Bronchial epithelial cell (primary cell): ENCODE measurements at regions not wholly inside any gene's neighbourhood (a gene's known extent, or its start where the extent isn't known, plus 50 kb on each side); places are given as distances from the start of the nearest gene placed in this dataset.
A peak's percentile ranks its signal among the peaks of the same experiment; 100 is the strongest.

Experiments used
- DNase-seq: peaks from one replicate; pipeline ENCODE4 v3.0.0-alpha.2; 2010; ENCODE audit warnings: low read depth
- FAIRE-seq: peaks from 2 replicates; lab custom pipeline; 2011; peaks lifted over from hg19 to GRCh38; lab: Jason Lieb, UNC
- H3K27me3 ChIP-seq: 2 replicates; pipeline ENCODE4 v1.5.1; 2011; ENCODE audit warnings: low read length; ENCODE audit not compliant: control insufficient read depth, insufficient read depth
- H3K36me3 ChIP-seq: 2 replicates; pipeline ENCODE4 v1.5.1; 2011; ENCODE audit warnings: low read length; ENCODE audit not compliant: control insufficient read depth, insufficient read depth
- H3K4me3 ChIP-seq: 2 replicates; pipeline ENCODE4 v1.5.1; 2011; ENCODE audit warnings: mild to moderate bottlenecking, low read depth, low read length, control low read depth
- TF ChIP-seq, protein P1 (sequence below): IDR thresholded peaks from 2 replicates; pipeline ENCODE4 v1.5.1; 2011; ENCODE audit warnings: mild to moderate bottlenecking, moderate library complexity, low read length, control low read depth, inconsistent platforms; ENCODE audit not compliant: insufficient read depth, severe bottlenecking

DNA sequence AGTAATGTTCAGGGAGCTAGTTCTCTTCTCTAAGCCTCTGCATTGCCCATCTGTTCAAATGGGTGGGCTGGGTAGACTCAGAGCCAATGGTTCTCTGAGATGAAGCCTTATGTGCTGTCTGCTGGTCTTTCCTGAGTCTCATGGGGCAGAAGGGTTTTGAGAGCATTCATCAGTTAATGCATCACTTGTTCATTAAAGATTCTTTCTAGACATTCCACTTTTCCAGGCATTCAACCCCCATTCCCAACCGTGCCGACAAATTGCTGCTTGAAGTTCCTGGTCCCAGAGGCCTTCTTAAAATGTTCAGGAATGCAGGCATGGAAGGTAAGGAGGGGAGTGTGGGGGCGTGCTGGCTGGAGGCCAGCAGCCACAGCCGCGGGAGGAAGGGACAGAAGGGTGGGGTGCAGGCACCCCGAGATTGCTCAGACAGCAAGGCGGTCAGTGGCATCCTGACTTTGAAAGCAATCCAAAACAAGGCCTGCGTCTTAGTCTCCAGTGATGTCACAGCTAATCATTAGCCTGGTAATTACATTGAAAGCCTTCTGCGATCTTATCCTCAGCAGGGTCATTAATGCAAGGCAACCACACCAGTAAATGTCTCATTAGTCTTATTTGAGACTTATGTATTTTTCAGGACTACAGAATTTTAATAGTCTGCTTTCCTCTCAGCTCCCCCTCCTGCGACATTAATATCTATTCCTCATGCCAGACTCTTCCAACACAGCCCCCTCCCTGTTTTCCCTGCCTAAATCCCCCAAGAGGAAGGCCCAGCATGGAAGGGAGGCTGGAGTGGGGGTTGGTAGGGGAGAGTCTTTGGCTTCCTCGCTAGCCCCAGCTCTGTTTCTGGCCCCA lies 328.8 kb downstream of the MIAT start:
- FAIRE-seq (no peak), DNase-seq (no peak)
- H3K36me3 ChIP-seq, result no peaks in the 10 kb centered on the region
- TF ChIP-seq, protein P1, sequence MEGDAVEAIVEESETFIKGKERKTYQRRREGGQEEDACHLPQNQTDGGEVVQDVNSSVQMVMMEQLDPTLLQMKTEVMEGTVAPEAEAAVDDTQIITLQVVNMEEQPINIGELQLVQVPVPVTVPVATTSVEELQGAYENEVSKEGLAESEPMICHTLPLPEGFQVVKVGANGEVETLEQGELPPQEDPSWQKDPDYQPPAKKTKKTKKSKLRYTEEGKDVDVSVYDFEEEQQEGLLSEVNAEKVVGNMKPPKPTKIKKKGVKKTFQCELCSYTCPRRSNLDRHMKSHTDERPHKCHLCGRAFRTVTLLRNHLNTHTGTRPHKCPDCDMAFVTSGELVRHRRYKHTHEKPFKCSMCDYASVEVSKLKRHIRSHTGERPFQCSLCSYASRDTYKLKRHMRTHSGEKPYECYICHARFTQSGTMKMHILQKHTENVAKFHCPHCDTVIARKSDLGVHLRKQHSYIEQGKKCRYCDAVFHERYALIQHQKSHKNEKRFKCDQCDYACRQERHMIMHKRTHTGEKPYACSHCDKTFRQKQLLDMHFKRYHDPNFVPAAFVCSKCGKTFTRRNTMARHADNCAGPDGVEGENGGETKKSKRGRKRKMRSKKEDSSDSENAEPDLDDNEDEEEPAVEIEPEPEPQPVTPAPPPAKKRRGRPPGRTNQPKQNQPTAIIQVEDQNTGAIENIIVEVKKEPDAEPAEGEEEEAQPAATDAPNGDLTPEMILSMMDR, result no peak
- no peak overlapping the region for H3K4me3 ChIP-seq
- H3K27me3 ChIP-seq, result no peaks in the 10 kb centered on the region

DNA sequence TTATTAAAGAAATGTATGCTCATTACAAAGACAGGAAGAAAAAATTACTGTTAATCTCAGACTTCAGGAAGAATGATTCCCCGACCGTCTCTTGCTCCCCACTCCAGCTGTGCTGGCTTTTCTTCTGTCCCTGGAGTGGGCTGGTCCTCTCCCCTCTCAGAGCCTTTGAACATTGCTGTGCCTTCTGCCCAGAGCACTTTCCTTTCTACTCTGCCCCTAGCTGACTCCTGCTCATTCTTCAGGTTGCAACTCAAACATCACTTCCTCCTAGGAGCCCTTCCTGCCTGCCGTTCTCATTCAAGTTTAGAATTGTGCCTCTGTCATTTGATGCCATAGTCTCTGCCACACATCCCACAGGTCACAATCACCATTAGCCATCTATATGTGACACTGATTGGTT lies 329.5 kb downstream of the MIAT start:
- no peak overlapping the region for H3K4me3 ChIP-seq
- H3K27me3 ChIP-seq, result no peaks in the 10 kb centered on the region
- DNase-seq, result no peak
- H3K36me3 ChIP-seq, result no peaks in the 10 kb centered on the region
- FAIRE-seq, result peak; percentile 32
- TF ChIP-seq, protein P1, result peak; percentile 2

DNA sequence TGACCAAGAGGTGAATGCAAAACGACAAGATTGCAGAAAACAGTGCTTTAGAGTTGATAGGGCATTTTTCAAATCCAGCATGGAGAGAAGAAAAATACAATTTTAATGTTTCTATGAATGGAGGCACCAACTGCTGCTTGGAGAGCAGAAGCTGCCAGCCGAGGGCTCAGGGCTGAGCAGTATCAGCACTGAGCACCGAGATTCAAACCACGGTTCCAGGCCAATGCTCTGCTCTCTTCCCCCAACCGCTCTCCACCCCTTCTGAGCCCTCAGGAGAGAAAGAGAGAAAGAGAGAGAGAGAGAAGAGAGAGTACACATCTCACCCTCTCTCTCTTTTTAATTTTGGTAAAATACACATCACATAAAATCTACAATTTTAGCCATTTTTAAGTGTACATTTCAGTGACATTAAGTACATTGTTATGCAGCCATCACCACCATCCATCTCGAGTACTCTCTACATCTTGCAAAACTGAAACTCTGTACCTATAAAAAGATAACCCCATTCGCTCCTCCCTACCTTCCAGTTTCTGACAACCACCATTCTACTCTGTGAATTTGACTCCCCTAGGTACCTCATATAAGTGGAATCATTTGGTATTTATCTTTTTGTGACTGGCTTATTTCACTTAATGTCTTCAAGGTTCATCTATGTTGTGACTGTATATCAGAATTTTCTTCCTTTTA lies 333.3 kb downstream of the MIAT start:
- Histone ChIP-seq H3K27me3 (no peaks in the 10 kb centered on the region), H3K36me3 (no peaks in the 10 kb centered on the region), H3K4me3 (no peak overlapping the region)
- DNase-seq, result no peak
- TF ChIP-seq, protein P1, result no peak
- no peak for FAIRE-seq

DNA sequence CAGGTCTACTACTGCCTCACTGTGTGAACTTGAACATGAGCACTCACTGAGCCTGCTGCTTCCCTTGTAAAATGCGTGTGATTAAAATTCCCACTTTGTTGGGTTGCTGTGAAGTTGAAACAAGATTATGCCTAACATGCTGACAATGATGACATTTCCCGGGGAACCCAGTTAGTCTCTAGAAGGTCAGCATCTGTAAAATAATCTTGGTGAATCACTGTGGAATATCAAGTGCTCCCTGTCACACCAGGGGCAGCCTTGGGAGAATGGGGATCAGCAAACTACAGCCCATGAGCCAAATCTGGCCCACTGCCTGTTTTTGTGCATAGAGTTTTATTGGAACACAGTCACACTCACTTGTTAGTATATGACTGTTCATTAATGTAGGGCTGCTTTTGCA lies 335.2 kb downstream of the MIAT start:
- TF ChIP-seq, protein P1, result no peak
- FAIRE-seq (no peak), DNase-seq (no peak)
- H3K27me3 ChIP-seq, result no peaks in the 10 kb centered on the region
- H3K4me3 ChIP-seq, result no peak overlapping the region
- no peaks in the 10 kb centered on the region for H3K36me3 ChIP-seq

DNA sequence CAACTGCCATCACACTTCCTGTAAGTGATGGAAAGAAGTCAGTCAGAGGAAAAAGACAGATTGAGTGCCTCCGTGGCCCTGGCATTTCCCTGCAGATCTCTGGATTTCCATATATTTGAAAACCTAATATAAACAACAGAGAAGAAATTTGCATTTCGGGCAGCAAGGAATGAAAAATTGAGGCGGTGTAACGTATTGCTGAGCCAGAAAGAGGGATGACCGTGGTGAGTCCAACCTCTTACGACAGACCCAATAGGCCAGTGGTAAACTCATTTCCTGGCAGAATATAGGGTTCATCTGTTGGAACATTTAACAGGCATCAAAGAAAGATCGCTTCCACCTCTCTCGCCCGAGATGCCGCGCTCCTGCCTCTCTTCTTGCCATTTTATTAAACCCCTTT lies 336.5 kb downstream of the MIAT start:
- DNase-seq (no peak), FAIRE-seq (no peak)
- no peaks in the 10 kb centered on the region for H3K27me3 ChIP-seq
- H3K36me3 ChIP-seq, result no peaks in the 10 kb centered on the region
- TF ChIP-seq, protein P1, result no peak
- H3K4me3 ChIP-seq, result no peak overlapping the region
